ENCODE measurements at regions not wholly inside any gene's neighbourhood (a gene's known extent, or its start where the extent isn't known, plus 50 kb on each side); places are given as distances from the start of the nearest gene placed in this dataset.

GRCh38 chr1:64318428-64318827 is 115.0 kb downstream of the UBE2U start:
- intact Hi-C loops (cut with DNase I): no loop called here
- no peaks in the 10 kb centered on the region for H3K27me3 ChIP-seq
- no peaks in the 10 kb centered on the region for H3K36me3 ChIP-seq
- no peaks in the 10 kb centered on the region for H3K4me1 ChIP-seq (ENCODE audit: insufficient read depth)
- TF ChIP-seq POLR2A (IDR thresholded peaks at IDR 0.05) (no peak), CTCF (IDR thresholded peaks at IDR 0.05) (no peak)
- H3K9me3 ChIP-seq: no peaks in the 10 kb centered on the region
- H3K4me3 ChIP-seq: no peak overlapping the region
- WGBS, 3 donors: 91 to 94% (median 91%) methylated on average over 3 of the region's 3 CpGs
- H3K27ac ChIP-seq: no peak overlapping the region
- DNase-seq: no peak

DNA sequence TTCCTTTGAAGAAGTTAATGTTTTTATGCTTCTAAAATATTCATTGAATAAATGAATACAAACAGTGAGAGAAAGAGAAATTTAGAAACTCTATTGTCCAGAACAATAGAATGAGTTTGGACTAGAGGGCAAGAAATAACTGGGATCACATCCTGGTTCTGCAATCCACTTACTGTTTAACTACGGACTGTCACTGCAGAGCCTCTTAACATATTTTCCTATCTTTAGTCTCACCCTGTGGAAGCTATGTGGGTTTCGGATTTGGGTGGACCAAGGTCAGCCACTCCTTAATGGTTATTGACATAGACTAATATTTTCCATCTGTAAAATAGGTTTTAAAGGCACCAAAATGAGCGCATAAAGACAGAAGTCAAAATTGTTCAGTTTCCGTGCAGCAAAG is 116.6 kb downstream of the UBE2U start:
- TF ChIP-seq EP300 (IDR thresholded peaks at IDR 0.05) (no peak), POLR2A (IDR thresholded peaks at IDR 0.05) (no peak), CTCF (IDR thresholded peaks at IDR 0.05) (no peak)
- 85 to 87% (median 86%) methylated on average over 4 of the region's 4 CpGs for WGBS, 3 donors
- Histone ChIP-seq H3K27ac (no peak overlapping the region), H3K27me3 (no peaks in the 10 kb centered on the region), H3K9me3 (no peaks in the 10 kb centered on the region), H3K4me1 (ENCODE audit: insufficient read depth) (no peaks in the 10 kb centered on the region), H3K36me3 (no peaks in the 10 kb centered on the region), H3K4me3 (no peak overlapping the region)
- no peak for DNase-seq
- intact Hi-C loops (cut with DNase I): no loop called here

DNA sequence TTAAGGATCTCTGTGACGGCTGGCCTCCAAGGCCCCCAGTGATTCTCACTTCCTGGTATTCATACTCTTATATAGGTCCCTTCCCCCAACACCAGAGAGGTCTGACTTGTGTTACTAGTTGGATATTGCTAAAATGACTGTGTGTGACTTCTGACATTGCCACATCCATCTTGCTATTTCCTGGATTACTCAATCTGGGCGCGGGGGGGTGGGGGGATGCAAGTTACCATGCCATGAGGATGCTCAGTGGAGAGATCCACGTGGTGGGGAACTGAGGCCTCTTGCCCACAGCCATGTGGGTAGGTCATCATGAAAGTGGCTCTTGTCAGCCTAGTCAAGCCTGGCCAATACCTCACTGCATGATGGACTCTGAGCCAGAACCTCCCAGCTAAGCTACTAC is 117.0 kb downstream of the UBE2U start:
- 36 to 68% (median 44%) methylated on average over 4 of the region's 4 CpGs for WGBS, 3 donors
- Histone ChIP-seq H3K36me3 (no peaks in the 10 kb centered on the region), H3K27me3 (no peaks in the 10 kb centered on the region), H3K4me3 (no peak overlapping the region), H3K27ac (no peak overlapping the region), H3K9me3 (no peaks in the 10 kb centered on the region), H3K4me1 (ENCODE audit: insufficient read depth) (no peaks in the 10 kb centered on the region)
- intact Hi-C loops (cut with DNase I): no loop called here
- no peak for DNase-seq
- TF ChIP-seq EP300 (IDR thresholded peaks at IDR 0.05) (no peak), POLR2A (IDR thresholded peaks at IDR 0.05) (no peak), CTCF (IDR thresholded peaks at IDR 0.05) (no peak)

GRCh38 chr1:64320922-64321614 is 117.6 kb downstream of the UBE2U start:
- intact Hi-C loops (cut with DNase I): no loop called here
- Histone ChIP-seq H3K27ac (no peak overlapping the region), H3K36me3 (no peaks in the 10 kb centered on the region), H3K4me1 (ENCODE audit: insufficient read depth) (no peaks in the 10 kb centered on the region), H3K4me3 (no peak overlapping the region), H3K27me3 (no peaks in the 10 kb centered on the region), H3K9me3 (no peaks in the 10 kb centered on the region)
- DNase-seq: no peak
- WGBS, 3 donors: 38 to 56% (median 41%) methylated on average over 11 of the region's 11 CpGs
- no peak for TF ChIP-seq EP300 (IDR thresholded peaks at IDR 0.05)
- no peak for TF ChIP-seq POLR2A (IDR thresholded peaks at IDR 0.05)
- TF ChIP-seq CTCF (IDR thresholded peaks at IDR 0.05): no peak
